Testis (tissue), 2 donors: ENCODE measurements at regions not wholly inside any gene's neighbourhood (a gene's known extent, or its start where the extent isn't known, plus 50 kb on each side); places are given as distances from the start of the nearest gene placed in this dataset.

Experiments used
- DNase-seq: peaks from one replicate; pipeline ENCODE4 v3.0.0-alpha.2; 2019
- H3K27ac ChIP-seq, 2 donors: fragments of 200-600 bp; sonication (generic); one replicate each; pipeline ENCODE4 v1.5.1; 2019
- H3K27me3 ChIP-seq: fragments of 200-600 bp; sonication (generic); one replicate; pipeline ENCODE4 v1.5.1; 2019
- H3K36me3 ChIP-seq: fragments of 200-600 bp; sonication (generic); one replicate; pipeline ENCODE4 v1.5.1; 2017; ENCODE audit warnings: low read depth; ENCODE audit errors: missing control alignments
- H3K4me1 ChIP-seq: fragments of 200-600 bp; sonication (generic); one replicate; pipeline ENCODE4 v1.5.1; 2019
- H3K4me3 ChIP-seq, 2 donors: fragments of 200-600 bp; sonication (generic); one replicate each; pipeline ENCODE4 v1.5.1; 2017 to 2019
- H3K9me3 ChIP-seq: fragments of 200-600 bp; sonication (generic); one replicate; pipeline ENCODE4 v1.5.1; 2017
- POLR2A ChIP-seq: fragments of 450-650 bp; IDR thresholded peaks from one replicate; pipeline ENCODE4 v1.6.1; 2017; ENCODE audit warnings: antibody characterized with exemption, mild to moderate bottlenecking, moderate library complexity
- WGBS, 2 donors: methylation state at CpG; one replicate each; pipeline ENCODE4 v1.1.5; 2018; 5-methylcytosine and 5-hydroxymethylcytosine counted together
- intact Hi-C: fragments of 100-400 bp; cut with DNase I; formaldehyde crosslinking; loops from one replicate; pipeline ENCODE4 v1.15.1; 2023; ENCODE audit warnings: low total_unique reads
- TF ChIP-seq, protein P1 (sequence below), 3 experiments: fragments of 450-650 bp in 2 of 3; fragments of 200-600 bp in 1 of 3; sonication (generic) in 1 of 3; IDR thresholded peaks; one replicate each; pipeline ENCODE4 v1.5.1; 2016 to 2019; ENCODE audit warnings: antibody characterized with exemption in 3 of 3, mild to moderate bottlenecking in 2 of 3, moderate library complexity in 1 of 3

DNA sequence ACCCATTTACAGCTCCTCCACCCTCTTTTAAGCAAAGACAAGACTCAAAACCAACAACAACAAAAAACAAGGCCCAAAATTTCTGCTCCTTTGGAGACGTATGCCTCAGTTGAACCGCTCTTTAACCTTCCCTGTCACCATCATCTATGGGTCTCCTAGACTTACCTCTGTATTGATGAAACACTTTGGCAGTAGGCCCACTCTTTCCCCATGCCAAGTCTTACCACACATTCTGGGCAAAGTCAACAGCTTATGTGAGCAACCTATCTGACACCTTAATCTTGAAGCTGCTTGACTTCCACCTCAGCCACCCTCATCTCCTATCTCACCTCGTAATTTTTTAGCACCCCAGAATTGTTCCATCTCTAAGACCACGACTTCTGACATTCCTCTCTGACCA, 99.7 kb upstream of the CXorf66 start:
- Histone ChIP-seq H3K36me3 (no peaks in the 10 kb centered on the region), H3K9me3 (no peaks in the 10 kb centered on the region), H3K27ac (no peak overlapping the region), H3K27me3 (no peaks in the 10 kb centered on the region), H3K4me3 (no peak overlapping the region), H3K4me1 (no peaks in the 10 kb centered on the region)
- TF ChIP-seq, protein P1, sequence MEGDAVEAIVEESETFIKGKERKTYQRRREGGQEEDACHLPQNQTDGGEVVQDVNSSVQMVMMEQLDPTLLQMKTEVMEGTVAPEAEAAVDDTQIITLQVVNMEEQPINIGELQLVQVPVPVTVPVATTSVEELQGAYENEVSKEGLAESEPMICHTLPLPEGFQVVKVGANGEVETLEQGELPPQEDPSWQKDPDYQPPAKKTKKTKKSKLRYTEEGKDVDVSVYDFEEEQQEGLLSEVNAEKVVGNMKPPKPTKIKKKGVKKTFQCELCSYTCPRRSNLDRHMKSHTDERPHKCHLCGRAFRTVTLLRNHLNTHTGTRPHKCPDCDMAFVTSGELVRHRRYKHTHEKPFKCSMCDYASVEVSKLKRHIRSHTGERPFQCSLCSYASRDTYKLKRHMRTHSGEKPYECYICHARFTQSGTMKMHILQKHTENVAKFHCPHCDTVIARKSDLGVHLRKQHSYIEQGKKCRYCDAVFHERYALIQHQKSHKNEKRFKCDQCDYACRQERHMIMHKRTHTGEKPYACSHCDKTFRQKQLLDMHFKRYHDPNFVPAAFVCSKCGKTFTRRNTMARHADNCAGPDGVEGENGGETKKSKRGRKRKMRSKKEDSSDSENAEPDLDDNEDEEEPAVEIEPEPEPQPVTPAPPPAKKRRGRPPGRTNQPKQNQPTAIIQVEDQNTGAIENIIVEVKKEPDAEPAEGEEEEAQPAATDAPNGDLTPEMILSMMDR (IDR thresholded peaks at IDR 0.05): no peak
- no peak for TF ChIP-seq POLR2A
- intact Hi-C loops: loop anchor here (10.0 kb wide), 1 partner anchor 80 kb away; no protein-coding TSS in a partner anchor
- WGBS, 2 donors: 59 to 60% methylated on average over 4 of the region's 4 CpGs
- no peak for DNase-seq

DNA sequence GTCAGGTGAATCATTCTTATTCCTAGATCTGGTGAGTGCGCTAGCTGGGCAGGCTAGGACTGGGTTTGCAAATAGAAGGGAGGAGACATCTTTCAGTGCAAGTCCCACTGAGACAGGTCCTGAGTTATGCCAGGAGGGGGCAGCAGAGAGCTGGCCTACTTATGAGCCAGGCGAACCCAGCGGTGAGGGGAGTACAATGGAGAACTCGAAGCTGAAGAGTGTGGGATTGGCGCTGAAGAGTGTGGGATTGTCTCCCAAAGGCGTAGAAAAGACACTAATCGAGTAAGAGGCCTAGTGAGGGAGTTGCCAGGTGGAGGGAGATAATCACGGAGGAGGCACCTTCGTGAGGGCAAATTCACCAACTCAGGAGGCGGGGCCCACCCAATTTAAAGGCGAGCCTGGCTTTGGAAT, 91.7 kb upstream of the CXorf66 start:
- no peaks in the 10 kb centered on the region for H3K9me3 ChIP-seq
- H3K4me1 ChIP-seq: no peaks in the 10 kb centered on the region
- no peak overlapping the region for H3K27ac ChIP-seq
- peak; percentile 86 for DNase-seq
- no peaks in the 10 kb centered on the region for H3K27me3 ChIP-seq
- TF ChIP-seq, protein P1 (IDR thresholded peaks at IDR 0.05): peak; percentile 63 to 75 (median 68)
- TF ChIP-seq POLR2A: no peak
- no peak overlapping the region for H3K4me3 ChIP-seq
- intact Hi-C loops: no loop called here
- no peaks in the 10 kb centered on the region for H3K36me3 ChIP-seq
- WGBS, 2 donors: 15 to 28% methylated on average over 7 to 11 of the region's 11 CpGs

GRCh38 chrX:140053846-140054245, 88.5 kb upstream of the CXorf66 start:
- WGBS, 2 donors: 60 to 75% methylated on average over 5 of the region's 5 CpGs

DNA sequence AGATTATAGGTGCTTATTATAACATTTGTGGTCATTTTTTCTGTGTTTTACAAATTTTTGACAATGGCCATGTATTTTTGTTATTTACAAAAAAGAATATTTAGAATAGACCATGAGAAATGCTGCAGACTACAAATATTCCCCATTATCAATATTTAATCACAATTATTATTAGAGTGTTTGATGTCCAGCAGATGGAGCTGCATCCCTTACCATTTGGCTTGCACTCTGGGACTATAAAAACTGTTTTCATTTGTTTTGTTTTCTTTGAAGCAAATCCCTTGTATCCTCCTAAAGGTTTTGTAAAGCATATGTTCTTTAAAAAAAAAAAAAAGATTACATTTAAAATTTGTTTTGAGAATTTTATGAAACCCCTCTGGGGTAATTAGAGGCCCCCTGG, 85.6 kb upstream of the CXorf66 start:
- intact Hi-C loops: no loop called here
- H3K4me3 ChIP-seq: no peak overlapping the region
- H3K4me1 ChIP-seq: no peaks in the 10 kb centered on the region
- no peaks in the 10 kb centered on the region for H3K9me3 ChIP-seq
- peak; percentile 13 for DNase-seq
- H3K27ac ChIP-seq: no peak overlapping the region
- no peaks in the 10 kb centered on the region for H3K36me3 ChIP-seq
- H3K27me3 ChIP-seq: no peaks in the 10 kb centered on the region
- TF ChIP-seq POLR2A: no peak
- TF ChIP-seq, protein P1 (IDR thresholded peaks at IDR 0.05): peak in 2 of 3 experiments; percentile 1 to 19

More at GRCh38 chrX:140053846-140054245, 88.5 kb upstream of the CXorf66 start:
- Histone ChIP-seq H3K9me3 (no peaks in the 10 kb centered on the region), H3K27me3 (no peaks in the 10 kb centered on the region), H3K4me3 (no peak overlapping the region), H3K4me1 (no peaks in the 10 kb centered on the region), H3K27ac (no peak overlapping the region), H3K36me3 (no peaks in the 10 kb centered on the region)
- TF ChIP-seq POLR2A: no peak
- TF ChIP-seq, protein P1 (IDR thresholded peaks at IDR 0.05): no peak
- DNase-seq: no peak
- intact Hi-C loops: no loop called here

GRCh38 chrX:140040386-140040785, 75.1 kb upstream of the CXorf66 start:
- no peak for TF ChIP-seq POLR2A
- TF ChIP-seq, protein P1 (IDR thresholded peaks at IDR 0.05): no peak
- Histone ChIP-seq H3K27ac (no peak overlapping the region), H3K36me3 (no peaks in the 10 kb centered on the region), H3K4me1 (no peaks in the 10 kb centered on the region), H3K27me3 (no peaks in the 10 kb centered on the region), H3K4me3 (no peak overlapping the region), H3K9me3 (no peaks in the 10 kb centered on the region)
- WGBS, 2 donors: 88% methylated on average over 2 to 5 of the region's 5 CpGs
- DNase-seq: no peak
- intact Hi-C loops: no loop called here
